ENCODE measurements at regions not wholly inside any gene's neighbourhood (a gene's known extent, or its start where the extent isn't known, plus 50 kb on each side); places are given as distances from the start of the nearest gene placed in this dataset.

- H3K9me3 Mint-ChIP-seq, result no peaks in the 10 kb centered on the region
- no peak for TF ChIP-seq CTCF (conservative IDR thresholded peaks at IDR 0.05)
These were observed 79.7 kb upstream of the FYN start for GRCh38 chr6:111952821-111953540.

GRCh38 chr6:111956098-111956497 is 82.8 kb upstream of the FYN start:
- Histone ChIP-seq H3K9ac (ENCODE audit: extremely low read depth, low read length, poor library complexity, severe bottlenecking) (no peak overlapping the region), H3K9me3 (ENCODE audit: control insufficient read depth, low read length) (no peaks in the 10 kb centered on the region), H3K27me3 (ENCODE audit: control insufficient read depth, insufficient read depth, low read length, poor library complexity, severe bottlenecking) (no peaks in the 10 kb centered on the region), H3K36me3 (ENCODE audit: control insufficient read depth, insufficient read depth, low read length) (no peaks in the 10 kb centered on the region), H3K4me1 (ENCODE audit: control insufficient read depth, insufficient read depth, low read length) (peaks cover 4% of the 10 kb centered on the region), H3K4me3 (ENCODE audit: low read length) (no peak overlapping the region), H3K27ac (ENCODE audit: low read depth, low read length) (no peak overlapping the region)
- H3K27ac Mint-ChIP-seq, result no peak overlapping the region
- H3K27me3 Mint-ChIP-seq (ENCODE audit: insufficient read depth), result no peaks in the 10 kb centered on the region
- TF ChIP-seq CTCF (conservative IDR thresholded peaks at IDR 0.05), result no peak
- no peak overlapping the region for H3K4me3 Mint-ChIP-seq
- H3K4me1 Mint-ChIP-seq, result peaks cover 18% of the 10 kb centered on the region
- no peaks in the 10 kb centered on the region for H3K9me3 Mint-ChIP-seq
- DNase-seq, result no peak
- WGBS, 2 experiments (ENCODE audit: insufficient coverage in 1 of 2, insufficient read length in 1 of 2), result 83 to 100% methylated on average over 2 of the region's 2 CpGs
- no peaks in the 10 kb centered on the region for H3K36me3 Mint-ChIP-seq (ENCODE audit: low read depth)

More at GRCh38 chr6:111952821-111953540, 79.7 kb upstream of the FYN start:
- H3K4me1 ChIP-seq (ENCODE audit: control insufficient read depth, insufficient read depth, low read length), result peaks cover 7% of the 10 kb centered on the region
- WGBS, 2 experiments (ENCODE audit: insufficient coverage in 1 of 2, insufficient read length in 1 of 2), result 91 to 100% methylated on average over 2 to 4 of the region's 4 CpGs
- no peaks in the 10 kb centered on the region for H3K36me3 ChIP-seq (ENCODE audit: control insufficient read depth, insufficient read depth, low read length)
- H3K9me3 ChIP-seq (ENCODE audit: control insufficient read depth, low read length), result no peaks in the 10 kb centered on the region
- Mint-ChIP-seq H3K36me3 (ENCODE audit: low read depth) (no peaks in the 10 kb centered on the region), H3K27me3 (ENCODE audit: insufficient read depth) (no peaks in the 10 kb centered on the region), H3K4me3 (no peak overlapping the region), H3K4me1 (peaks cover 24% of the 10 kb centered on the region), H3K27ac (no peak overlapping the region)
- no peak overlapping the region for H3K4me3 ChIP-seq (ENCODE audit: low read length)
- no peak for DNase-seq
- H3K27ac ChIP-seq (ENCODE audit: low read depth, low read length), result no peak overlapping the region
- no peaks in the 10 kb centered on the region for H3K27me3 ChIP-seq (ENCODE audit: control insufficient read depth, insufficient read depth, low read length, poor library complexity, severe bottlenecking)
- H3K9ac ChIP-seq (ENCODE audit: extremely low read depth, low read length, poor library complexity, severe bottlenecking), result no peak overlapping the region

GRCh38 chr6:111957623-111958315 is 84.5 kb upstream of the FYN start:
- Histone ChIP-seq H3K9me3 (ENCODE audit: control insufficient read depth, low read length) (no peaks in the 10 kb centered on the region), H3K27me3 (ENCODE audit: control insufficient read depth, insufficient read depth, low read length, poor library complexity, severe bottlenecking) (no peaks in the 10 kb centered on the region), H3K9ac (ENCODE audit: extremely low read depth, low read length, poor library complexity, severe bottlenecking) (no peak overlapping the region), H3K27ac (ENCODE audit: low read depth, low read length) (no peak overlapping the region), H3K36me3 (ENCODE audit: control insufficient read depth, insufficient read depth, low read length) (no peaks in the 10 kb centered on the region), H3K4me1 (ENCODE audit: control insufficient read depth, insufficient read depth, low read length) (peaks cover 4% of the 10 kb centered on the region), H3K4me3 (ENCODE audit: low read length) (no peak overlapping the region)
- H3K9me3 Mint-ChIP-seq, result peaks cover 2% of the 10 kb centered on the region
- peak; percentile 52 for TF ChIP-seq CTCF (conservative IDR thresholded peaks at IDR 0.05)
- WGBS, 2 experiments (ENCODE audit: insufficient coverage in 1 of 2, insufficient read length in 1 of 2), result 56 to 66% methylated on average over 8 to 10 of the region's 10 CpGs
- peaks cover 11% of the 10 kb centered on the region for H3K4me1 Mint-ChIP-seq
- no peak overlapping the region for H3K4me3 Mint-ChIP-seq
- H3K36me3 Mint-ChIP-seq (ENCODE audit: low read depth), result peaks cover 2% of the 10 kb centered on the region
- H3K27ac Mint-ChIP-seq, result no peak overlapping the region
- peak; percentile 86 for DNase-seq
- no peaks in the 10 kb centered on the region for H3K27me3 Mint-ChIP-seq (ENCODE audit: insufficient read depth)

Data from endodermal cell (in vitro differentiated cells).